WTC11 (cell line): ENCODE measurements at regions not wholly inside any gene's neighbourhood (a gene's known extent, or its start where the extent isn't known, plus 50 kb on each side); places are given as distances from the start of the nearest gene placed in this dataset.

ENCODE experiments used
- ATAC-seq: fragments of 200-7000 bp; cut with Tn5 transposase; 2 replicates; pipeline ENCODE4 v1.10.0; 2021; ENCODE audit warnings: mild to moderate bottlenecking, moderate library complexity
- CTCF ChIA-PET: fragments of 300-600 bp; sonication (Branson Sonifier 250); formaldehyde crosslinking; loops from one replicate; lab custom pipeline; 2021; ENCODE audit warnings: antibody characterized with exemption; lab: Charles Lee
- POLR2A ChIA-PET: fragments of 350-600 bp; sonication (Branson Sonifier 250); formaldehyde crosslinking; loops from one replicate; lab custom pipeline; 2021; ENCODE audit warnings: antibody characterized with exemption; lab: Charles Lee
- DNase-seq: peaks from one replicate; pipeline ENCODE4 v3.0.0; 2021; ENCODE audit warnings: low spot score
- H3K27ac Mint-ChIP-seq: 2 replicates; pipeline ENCODE4 v1.8.0; 2021; ENCODE audit warnings: mixed read lengths
- H3K27me3 Mint-ChIP-seq: 2 replicates; pipeline ENCODE4 v1.8.0; 2021; ENCODE audit warnings: low read depth, mild to moderate bottlenecking, moderate library complexity, mixed read lengths
- H3K36me3 Mint-ChIP-seq: 2 replicates; pipeline ENCODE4 v1.8.0; 2021; ENCODE audit warnings: mixed read lengths
- H3K4me1 Mint-ChIP-seq: 2 replicates; pipeline ENCODE4 v1.8.0; 2022; ENCODE audit warnings: mixed read lengths
- H3K4me3 Mint-ChIP-seq: 2 replicates; pipeline ENCODE4 v1.8.0; 2021; ENCODE audit warnings: mild to moderate bottlenecking, moderate library complexity, mixed read lengths
- H3K9me3 Mint-ChIP-seq: 2 replicates; pipeline ENCODE4 v1.8.0; 2021; ENCODE audit warnings: mixed read lengths
- ATF2 ChIP-seq: sonication (generic); formaldehyde crosslinking; IDR thresholded peaks from 2 replicates; pipeline ENCODE4 v1.8.1; 2022; ENCODE audit warnings: low read depth, missing genetic modification reagents, borderline replicate concordance
- ATF6 ChIP-seq: sonication (generic); formaldehyde crosslinking; IDR thresholded peaks from 2 replicates; pipeline ENCODE4 v1.8.1; 2023; ENCODE audit warnings: mild to moderate bottlenecking, missing genetic modification reagents
- FOXJ3 ChIP-seq: sonication (generic); formaldehyde crosslinking; IDR thresholded peaks from 2 replicates; pipeline ENCODE4 v1.9.0; 2021; ENCODE audit warnings: missing genetic modification reagents, mild to moderate bottlenecking, borderline replicate concordance
- GRHL2 ChIP-seq: fragments of 250-450 bp; sonication (Bioruptor Pico); IDR thresholded peaks from 2 replicates; pipeline ENCODE4 v1.8.0; 2022; ENCODE audit warnings: mild to moderate bottlenecking, moderate library complexity; ENCODE audit not compliant: insufficient replicate concordance, severe bottlenecking
- HMGA2 ChIP-seq: fragments of 250-450 bp; sonication (Bioruptor Pico); IDR thresholded peaks from 2 replicates; pipeline ENCODE4 v1.4.0; 2021; ENCODE audit warnings: mild to moderate bottlenecking, moderate library complexity
- IRF1 ChIP-seq: sonication (generic); formaldehyde crosslinking; IDR thresholded peaks from 2 replicates; pipeline ENCODE4 v1.8.0; 2023; ENCODE audit warnings: missing genetic modification reagents
- JUN ChIP-seq: sonication (generic); formaldehyde crosslinking; IDR thresholded peaks from 2 replicates; pipeline ENCODE4 v1.8.0; 2023; ENCODE audit warnings: mild to moderate bottlenecking, missing genetic modification reagents
- OVOL2 ChIP-seq: fragments of 250-450 bp; sonication (Bioruptor Pico); IDR thresholded peaks from 2 replicates; pipeline ENCODE4 v1.9.0; 2021; ENCODE audit warnings: mild to moderate bottlenecking, borderline replicate concordance
- RORB ChIP-seq: fragments of 250-450 bp; sonication (Bioruptor Pico); IDR thresholded peaks from 2 replicates; pipeline ENCODE4 v1.9.0; 2021; ENCODE audit warnings: mild to moderate bottlenecking
- TCF7 ChIP-seq: sonication (generic); formaldehyde crosslinking; IDR thresholded peaks from 2 replicates; pipeline ENCODE4 v1.8.0; 2022; ENCODE audit warnings: mild to moderate bottlenecking, low read depth, missing genetic modification reagents, moderate library complexity
- TP53 ChIP-seq: sonication (generic); formaldehyde crosslinking; IDR thresholded peaks from 2 replicates; pipeline ENCODE4 v1.8.1; 2023; ENCODE audit warnings: mild to moderate bottlenecking, missing genetic modification reagents
- ZBTB43 ChIP-seq: sonication (generic); formaldehyde crosslinking; IDR thresholded peaks from 2 replicates; pipeline ENCODE4 v1.8.1; 2023; ENCODE audit warnings: mild to moderate bottlenecking, missing genetic modification reagents
- ZNF219 ChIP-seq: sonication (generic); formaldehyde crosslinking; IDR thresholded peaks from 2 replicates; pipeline ENCODE4 v1.8.0; 2023; ENCODE audit warnings: missing genetic modification reagents, mild to moderate bottlenecking, borderline replicate concordance
- ZNF281 ChIP-seq: sonication (generic); formaldehyde crosslinking; IDR thresholded peaks from 2 replicates; pipeline ENCODE4 v1.8.0; 2023; ENCODE audit warnings: mild to moderate bottlenecking, missing genetic modification reagents
- ZNF512 ChIP-seq: sonication (generic); formaldehyde crosslinking; IDR thresholded peaks from 2 replicates; pipeline ENCODE4 v1.8.1; 2022; ENCODE audit warnings: missing genetic modification reagents, borderline replicate concordance
- ZNF532 ChIP-seq: fragments of 250-450 bp; sonication (Bioruptor Pico); IDR thresholded peaks from 2 replicates; pipeline ENCODE4 v1.9.0; 2021; ENCODE audit warnings: mild to moderate bottlenecking, borderline replicate concordance

GRCh38 chr21:14673649-14674048 lies 127.5 kb upstream of the SAMSN1 start (continued):
- TF ChIP-seq ZNF532 (CRISPR knock-in tag) (no peak), ATF2 (CRISPR knock-in tag) (no peak), TP53 (CRISPR knock-in tag) (no peak), OVOL2 (CRISPR knock-in tag) (no peak), ZNF219 (no peak), JUN (CRISPR knock-in tag) (no peak)

- ATAC-seq, result no peak
- H3K27me3 Mint-ChIP-seq, result no peaks in the 10 kb centered on the region
- DNase-seq, result no peak
- H3K36me3 Mint-ChIP-seq, result no peaks in the 10 kb centered on the region
- H3K4me3 Mint-ChIP-seq, result no peak overlapping the region
- peaks cover 22% of the 10 kb centered on the region for H3K4me1 Mint-ChIP-seq
- no peak overlapping the region for H3K27ac Mint-ChIP-seq
- POLR2A ChIA-PET, result no interaction called here
- H3K9me3 Mint-ChIP-seq, result peaks cover 18% of the 10 kb centered on the region
- CTCF ChIA-PET, result no interaction called here
- no peak for TF ChIP-seq RORB (CRISPR knock-in tag)
- TF ChIP-seq ATF6 (CRISPR knock-in tag), result no peak
- TF ChIP-seq TCF7, result no peak
- TF ChIP-seq OVOL2 (CRISPR knock-in tag), result no peak
- no peak for TF ChIP-seq FOXJ3 (CRISPR knock-in tag)
- TF ChIP-seq ZNF512 (CRISPR knock-in tag), result no peak
- no peak for TF ChIP-seq HMGA2 (CRISPR knock-in tag)
- no peak for TF ChIP-seq ZNF281 (CRISPR knock-in tag)
- no peak for TF ChIP-seq ZNF219
- no peak for TF ChIP-seq ZNF532 (CRISPR knock-in tag)
- TF ChIP-seq JUN (CRISPR knock-in tag), result no peak
- TF ChIP-seq GRHL2 (CRISPR knock-in tag), result no peak
- TF ChIP-seq IRF1 (CRISPR knock-in tag), result no peak
- TF ChIP-seq ZBTB43 (CRISPR knock-in tag), result no peak
Measured at GRCh38 chr21:14672466-14672865, 126.4 kb upstream of the SAMSN1 start.
